ENCODE measurements at regions not wholly inside any gene's neighbourhood (a gene's known extent, or its start where the extent isn't known, plus 50 kb on each side); places are given as distances from the start of the nearest gene placed in this dataset.

- TF ChIP-seq CTCF (IDR thresholded peaks at IDR 0.05), result no peak
- no peak for TF ChIP-seq POLR2A (IDR thresholded peaks at IDR 0.05)
- Histone ChIP-seq H3K36me3 (no peaks in the 10 kb centered on the region), H3K4me3 (no peak overlapping the region), H3K9me3 (no peaks in the 10 kb centered on the region), H3K27ac (no peak overlapping the region), H3K27me3 (no peaks in the 10 kb centered on the region), H3K4me1 (no peaks in the 10 kb centered on the region)
- DNase-seq, result no peak
These were observed 1389.5 kb upstream of the ACVR2A start for GRCh38 chr2:146455325-146455724.

- no peaks in the 10 kb centered on the region for H3K9me3 ChIP-seq
These were observed 1392.9 kb upstream of the ACVR2A start for GRCh38 chr2:146451972-146452371.

GRCh38 chr2:146450131-146450530 lies 1394.7 kb upstream of the ACVR2A start:
- Histone ChIP-seq H3K27me3 (no peaks in the 10 kb centered on the region), H3K4me1 (no peaks in the 10 kb centered on the region), H3K9me3 (no peaks in the 10 kb centered on the region), H3K4me3 (no peak overlapping the region), H3K36me3 (no peaks in the 10 kb centered on the region), H3K27ac (no peak overlapping the region)
- TF ChIP-seq POLR2A (IDR thresholded peaks at IDR 0.05) (no peak), CTCF (IDR thresholded peaks at IDR 0.05) (no peak)
- no peak for DNase-seq

More at GRCh38 chr2:146451972-146452371, 1392.9 kb upstream of the ACVR2A start:
- DNase-seq, result no peak
- TF ChIP-seq CTCF (IDR thresholded peaks at IDR 0.05), result no peak
- TF ChIP-seq POLR2A (IDR thresholded peaks at IDR 0.05), result no peak
- Histone ChIP-seq H3K4me3 (no peak overlapping the region), H3K27me3 (no peaks in the 10 kb centered on the region), H3K4me1 (no peaks in the 10 kb centered on the region), H3K27ac (no peak overlapping the region), H3K36me3 (no peaks in the 10 kb centered on the region)

GRCh38 chr2:146444987-146445386 lies 1399.8 kb upstream of the ACVR2A start:
- Histone ChIP-seq H3K9me3 (no peaks in the 10 kb centered on the region), H3K27me3 (no peaks in the 10 kb centered on the region), H3K27ac (no peak overlapping the region), H3K4me3 (no peak overlapping the region), H3K36me3 (no peaks in the 10 kb centered on the region), H3K4me1 (no peaks in the 10 kb centered on the region)
- no peak for DNase-seq
- no peak for TF ChIP-seq CTCF (IDR thresholded peaks at IDR 0.05)
- TF ChIP-seq POLR2A (IDR thresholded peaks at IDR 0.05), result no peak

- no peak overlapping the region for H3K4me3 ChIP-seq
- no peaks in the 10 kb centered on the region for H3K36me3 ChIP-seq
- H3K27ac ChIP-seq, result no peak overlapping the region
- DNase-seq, result no peak
- no peaks in the 10 kb centered on the region for H3K4me1 ChIP-seq
- TF ChIP-seq POLR2A (IDR thresholded peaks at IDR 0.05) (no peak), CTCF (IDR thresholded peaks at IDR 0.05) (no peak)
- H3K9me3 ChIP-seq, result no peaks in the 10 kb centered on the region
- no peaks in the 10 kb centered on the region for H3K27me3 ChIP-seq
These were observed 1400.7 kb upstream of the ACVR2A start for GRCh38 chr2:146444085-146444484.

- no peak overlapping the region for H3K27ac ChIP-seq
- no peaks in the 10 kb centered on the region for H3K4me1 ChIP-seq
- no peak overlapping the region for H3K4me3 ChIP-seq
- H3K27me3 ChIP-seq, result no peaks in the 10 kb centered on the region
- TF ChIP-seq CTCF (IDR thresholded peaks at IDR 0.05) (no peak), POLR2A (IDR thresholded peaks at IDR 0.05) (no peak)
- no peak for DNase-seq
- no peaks in the 10 kb centered on the region for H3K9me3 ChIP-seq
- no peaks in the 10 kb centered on the region for H3K36me3 ChIP-seq
These were observed 1406.6 kb upstream of the ACVR2A start for GRCh38 chr2:146438246-146438645.

Data from Peyer's patch (tissue), 4 donors.